Skeletal muscle tissue (tissue), 3 donors: ENCODE measurements at regions not wholly inside any gene's neighbourhood (a gene's known extent, or its start where the extent isn't known, plus 50 kb on each side); places are given as distances from the start of the nearest gene placed in this dataset.

ENCODE experiments used
- H3K27ac ChIP-seq: one replicate; pipeline ENCODE4 v1.7.0; 2013; ENCODE audit warnings: mild to moderate bottlenecking, low read depth, low read length, inconsistent platforms
- H3K27me3 ChIP-seq, 3 donors: one replicate each; pipeline ENCODE4 v1.7.0; 2013; ENCODE audit warnings: low read length in 3 of 3; ENCODE audit not compliant: control insufficient read depth in 3 of 3, insufficient read depth in 3 of 3
- H3K36me3 ChIP-seq, 3 donors: one replicate each; pipeline ENCODE4 v1.7.0; 2013; ENCODE audit warnings: low read length in 3 of 3; ENCODE audit not compliant: control insufficient read depth in 3 of 3, insufficient read depth in 3 of 3
- H3K4me1 ChIP-seq, 3 donors: one replicate each; pipeline ENCODE4 v1.7.0; 2013; ENCODE audit warnings: low read length in 3 of 3, mild to moderate bottlenecking in 3 of 3; ENCODE audit not compliant: control insufficient read depth in 3 of 3, insufficient read depth in 3 of 3
- H3K4me3 ChIP-seq, 3 donors: one replicate each; pipeline ENCODE4 v1.7.0; 2013; ENCODE audit warnings: low read length in 3 of 3
- H3K9ac ChIP-seq, 3 donors: one replicate each; pipeline ENCODE4 v1.7.0; 2013; ENCODE audit warnings: low read length in 3 of 3, mild to moderate bottlenecking in 3 of 3, moderate library complexity in 2 of 3, low read depth in 1 of 3
- H3K9me3 ChIP-seq, 3 donors: one replicate each; pipeline ENCODE4 v1.7.0; 2013; ENCODE audit warnings: low read length in 3 of 3; ENCODE audit not compliant: control insufficient read depth in 3 of 3
- donor health status: Osteomylitis.

GRCh38 chr1:53390261-53390660 lies 62.4 kb upstream of the LRP8 start:
- peaks cover 0 to 3% (median 0%) of the 10 kb centered on the region in 3 donors for H3K4me1 ChIP-seq
- no peaks in the 10 kb centered on the region for H3K36me3 ChIP-seq
- H3K4me3 ChIP-seq: no peak overlapping the region
- H3K27me3 ChIP-seq: peaks cover 3 to 8% (median 4%) of the 10 kb centered on the region in 3 donors
- H3K27ac ChIP-seq: no peak overlapping the region
- H3K9ac ChIP-seq: peak overlapping the region in 1 of 3 donors; percentile 16
- H3K9me3 ChIP-seq: peaks cover 0 to 5% (median 0%) of the 10 kb centered on the region in 3 donors

- no peak overlapping the region for H3K9ac ChIP-seq
- no peak overlapping the region for H3K27ac ChIP-seq
- peaks cover 0 to 3% (median 0%) of the 10 kb centered on the region in 3 donors for H3K4me1 ChIP-seq
- H3K4me3 ChIP-seq: no peak overlapping the region
- H3K36me3 ChIP-seq: no peaks in the 10 kb centered on the region
- peaks cover 4 to 10% (median 5%) of the 10 kb centered on the region in 3 donors for H3K27me3 ChIP-seq
- H3K9me3 ChIP-seq: peaks cover 0 to 5% (median 0%) of the 10 kb centered on the region in 3 donors
Measured at GRCh38 chr1:53390736-53391135, 62.9 kb upstream of the LRP8 start.

DNA sequence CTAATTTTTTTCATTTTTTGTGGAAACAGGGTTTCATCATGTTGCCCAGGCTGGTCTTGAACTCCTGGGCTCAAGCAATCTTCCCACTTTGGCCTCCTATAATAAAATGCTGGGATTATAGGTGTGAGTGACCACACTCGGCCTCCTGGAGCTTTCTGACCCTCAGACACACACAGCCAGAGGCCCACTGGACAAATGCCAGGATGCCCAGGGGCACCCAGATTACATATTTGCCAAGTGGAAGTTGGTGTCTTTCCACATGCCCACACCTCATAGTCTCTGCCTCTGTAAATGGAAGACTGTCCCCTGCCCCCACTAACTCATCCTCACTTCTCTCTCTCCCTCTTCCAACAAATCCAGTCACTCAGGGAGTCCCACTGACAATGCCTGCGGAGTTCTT lies 63.4 kb upstream of the LRP8 start:
- Histone ChIP-seq H3K4me3 (no peak overlapping the region), H3K4me1 (peaks cover 0 to 3% (median 0%) of the 10 kb centered on the region in 3 donors), H3K27me3 (peaks cover 4 to 14% (median 10%) of the 10 kb centered on the region in 3 donors), H3K36me3 (no peaks in the 10 kb centered on the region), H3K9me3 (peaks cover 0 to 5% (median 0%) of the 10 kb centered on the region in 3 donors), H3K27ac (no peak overlapping the region), H3K9ac (no peak overlapping the region)

- H3K9me3 ChIP-seq: peaks cover 0 to 4% (median 0%) of the 10 kb centered on the region in 3 donors
- H3K27ac ChIP-seq: no peak overlapping the region
- no peaks in the 10 kb centered on the region for H3K36me3 ChIP-seq
- peaks cover 0 to 17% (median 12%) of the 10 kb centered on the region in 3 donors for H3K27me3 ChIP-seq
- H3K4me3 ChIP-seq: no peak overlapping the region
- no peak overlapping the region for H3K9ac ChIP-seq
- peaks cover 0 to 3% (median 0%) of the 10 kb centered on the region in 3 donors for H3K4me1 ChIP-seq
Measured at GRCh38 chr1:53391982-53392381, 64.1 kb upstream of the LRP8 start.

GRCh38 chr1:53392460-53392859 lies 64.6 kb upstream of the LRP8 start:
- Histone ChIP-seq H3K36me3 (no peaks in the 10 kb centered on the region), H3K4me1 (peaks cover 0 to 3% (median 0%) of the 10 kb centered on the region in 3 donors), H3K27ac (no peak overlapping the region), H3K4me3 (no peak overlapping the region), H3K27me3 (peaks cover 0 to 21% (median 12%) of the 10 kb centered on the region in 3 donors), H3K9ac (no peak overlapping the region), H3K9me3 (no peaks in the 10 kb centered on the region)

DNA sequence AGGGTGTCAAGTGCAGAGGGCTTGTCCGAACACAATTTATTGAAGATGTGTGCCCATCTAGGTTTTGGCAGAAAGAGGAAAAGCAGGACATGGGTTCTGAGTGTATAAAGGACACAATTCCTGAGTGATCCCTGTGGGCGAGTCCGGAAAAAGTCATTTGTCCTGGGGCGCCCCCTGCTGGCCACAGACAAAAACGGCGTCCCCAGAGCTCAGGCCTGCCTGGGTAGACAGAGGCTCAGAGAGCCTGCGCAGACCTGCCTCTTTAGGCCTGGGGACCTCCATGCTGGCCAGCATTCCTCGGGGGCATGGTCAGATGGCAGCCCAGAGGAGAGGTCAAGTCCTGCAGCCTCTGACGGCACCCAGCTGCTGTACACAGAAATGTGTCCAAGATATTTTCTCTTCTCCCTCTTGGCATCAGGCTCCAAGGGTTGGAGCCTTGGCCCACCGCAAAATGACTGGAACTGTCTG lies 65.5 kb upstream of the LRP8 start:
- H3K27me3 ChIP-seq: peaks cover 0 to 22% (median 12%) of the 10 kb centered on the region in 3 donors
- no peak overlapping the region for H3K4me3 ChIP-seq
- peaks cover 0 to 3% (median 0%) of the 10 kb centered on the region in 3 donors for H3K4me1 ChIP-seq
- H3K9ac ChIP-seq: no peak overlapping the region
- H3K27ac ChIP-seq: no peak overlapping the region
- H3K36me3 ChIP-seq: no peaks in the 10 kb centered on the region
- no peaks in the 10 kb centered on the region for H3K9me3 ChIP-seq

DNA sequence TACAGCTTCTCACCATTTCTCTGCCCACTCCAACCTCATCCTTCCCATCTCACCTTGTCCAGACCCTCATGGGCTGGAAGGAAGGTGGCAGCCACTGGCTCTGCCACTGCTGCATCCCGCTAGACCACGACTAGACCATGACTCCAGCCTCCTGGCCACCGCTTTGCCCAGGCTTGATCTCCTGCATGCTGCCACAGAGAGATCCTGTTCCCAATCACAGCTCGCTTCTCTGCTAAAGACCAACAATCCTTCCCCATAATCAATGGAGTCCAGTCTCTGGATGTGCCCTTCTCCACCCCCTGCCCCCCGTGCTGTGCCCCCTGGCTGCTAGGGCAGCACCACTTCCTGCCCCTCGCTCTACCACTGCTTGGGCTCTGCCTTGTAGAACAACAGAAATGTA lies 64.9 kb upstream of the DMRTB1 start:
- Histone ChIP-seq H3K27ac (no peak overlapping the region), H3K4me1 (peaks cover 0 to 3% (median 0%) of the 10 kb centered on the region in 3 donors), H3K36me3 (no peaks in the 10 kb centered on the region), H3K9me3 (no peaks in the 10 kb centered on the region), H3K9ac (no peak overlapping the region), H3K27me3 (peaks cover 0 to 22% (median 12%) of the 10 kb centered on the region in 3 donors), H3K4me3 (no peak overlapping the region)

- no peaks in the 10 kb centered on the region for H3K36me3 ChIP-seq
- H3K9me3 ChIP-seq: no peaks in the 10 kb centered on the region
- no peak overlapping the region for H3K9ac ChIP-seq
- no peak overlapping the region for H3K4me3 ChIP-seq
- H3K4me1 ChIP-seq: no peaks in the 10 kb centered on the region
- H3K27ac ChIP-seq: no peak overlapping the region
- H3K27me3 ChIP-seq: peaks cover 0 to 23% (median 14%) of the 10 kb centered on the region in 3 donors
Measured at GRCh38 chr1:53395671-53396215, 63.5 kb upstream of the DMRTB1 start.

- no peak overlapping the region for H3K4me3 ChIP-seq
- no peaks in the 10 kb centered on the region for H3K4me1 ChIP-seq
- no peak overlapping the region for H3K27ac ChIP-seq
- peaks cover 5 to 33% (median 23%) of the 10 kb centered on the region in 3 donors for H3K27me3 ChIP-seq
- H3K9ac ChIP-seq: no peak overlapping the region
- no peaks in the 10 kb centered on the region for H3K9me3 ChIP-seq
- H3K36me3 ChIP-seq: no peaks in the 10 kb centered on the region
Measured at GRCh38 chr1:53396573-53397268, 62.5 kb upstream of the DMRTB1 start.

DNA sequence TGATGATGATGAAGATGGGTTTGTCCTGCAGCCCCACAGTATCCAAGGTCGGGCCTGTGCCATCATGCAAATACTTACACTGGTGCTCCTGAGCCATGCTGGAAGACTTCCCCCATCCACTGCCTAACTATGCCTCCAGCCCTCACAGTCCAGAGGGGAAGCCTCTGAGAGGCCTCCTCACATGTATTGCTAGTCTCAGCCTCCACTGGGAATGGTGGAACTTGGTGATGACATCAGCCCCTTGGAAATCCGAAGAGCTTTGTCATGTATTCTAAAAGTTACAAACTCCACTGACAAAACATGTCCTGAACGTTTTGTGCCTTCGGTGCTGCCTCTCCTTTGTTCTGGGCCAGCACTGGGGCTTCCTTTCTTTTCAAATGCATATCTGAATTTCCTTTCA lies 61.1 kb upstream of the DMRTB1 start:
- Histone ChIP-seq H3K36me3 (no peaks in the 10 kb centered on the region), H3K27ac (no peak overlapping the region), H3K9ac (no peak overlapping the region), H3K4me1 (no peaks in the 10 kb centered on the region), H3K9me3 (no peaks in the 10 kb centered on the region), H3K27me3 (peaks cover 8 to 45% (median 28%) of the 10 kb centered on the region in 3 donors), H3K4me3 (no peak overlapping the region)
